Sigmoid colon (tissue), 3 donors: ENCODE measurements at regions not wholly inside any gene's neighbourhood (a gene's known extent, or its start where the extent isn't known, plus 50 kb on each side); places are given as distances from the start of the nearest gene placed in this dataset.
"Not testable (repeated sequence)": the region's sequence is repeated elsewhere in the genome, so short reads cannot be mapped to it uniquely, and the experiment has no call there.

ENCODE experiments used
- CTCF ChIP-seq, 4 experiments: fragments of 450-650 bp in 3 of 4; fragments of 200-600 bp in 1 of 4; IDR thresholded peaks; one replicate each; pipeline ENCODE4 v1.5.1; 2016 to 2019; ENCODE audit warnings: antibody characterized with exemption in 4 of 4, mild to moderate bottlenecking in 3 of 4, moderate library complexity in 2 of 4
- POLR2A ChIP-seq, 2 donors: fragments of 450-650 bp; IDR thresholded peaks; one replicate each; pipeline ENCODE4 v1.6.1; 2016; ENCODE audit warnings: antibody characterized with exemption in 2 of 2, mild to moderate bottlenecking in 2 of 2, moderate library complexity in 2 of 2

DNA sequence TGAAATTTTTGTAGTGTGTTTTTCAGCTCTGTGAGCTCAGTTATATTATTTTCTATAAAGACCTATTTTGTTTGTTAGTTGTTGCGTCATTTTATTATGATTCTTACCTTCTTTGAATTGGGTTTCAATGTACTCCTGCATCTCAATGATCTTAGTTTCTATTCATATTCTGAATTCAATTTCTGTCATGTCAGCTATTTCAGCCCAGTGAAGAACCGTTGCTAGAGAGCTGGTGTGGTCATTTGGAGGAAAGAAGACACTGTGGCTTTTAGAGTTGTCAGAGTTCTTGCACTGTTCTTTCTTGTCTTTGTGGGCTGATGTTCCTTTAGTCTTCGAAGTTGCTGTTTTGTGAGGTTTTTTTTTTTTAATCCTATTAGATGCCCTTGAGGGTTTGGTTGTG, 701.0 kb downstream of the PCDH11X start:
- TF ChIP-seq CTCF, POLR2A (IDR thresholded peaks at IDR 0.05): not testable (repeated sequence)
